ENCODE measurements at regions not wholly inside any gene's neighbourhood (a gene's known extent, or its start where the extent isn't known, plus 50 kb on each side); places are given as distances from the start of the nearest gene placed in this dataset.

- TF ChIP-seq CTCF (conservative IDR thresholded peaks at IDR 0.05; ENCODE audit: low read length) (no peak), EZH2phosphoT487 (IDR thresholded peaks at IDR 0.05; ENCODE audit: borderline replicate concordance, low read depth, low read length) (no peak)
Observed at GRCh38 chr3:80307844-80308243, 540.0 kb upstream of the ROBO1 start.
